ENCODE measurements at regions not wholly inside any gene's neighbourhood (a gene's known extent, or its start where the extent isn't known, plus 50 kb on each side); places are given as distances from the start of the nearest gene placed in this dataset.

DNA sequence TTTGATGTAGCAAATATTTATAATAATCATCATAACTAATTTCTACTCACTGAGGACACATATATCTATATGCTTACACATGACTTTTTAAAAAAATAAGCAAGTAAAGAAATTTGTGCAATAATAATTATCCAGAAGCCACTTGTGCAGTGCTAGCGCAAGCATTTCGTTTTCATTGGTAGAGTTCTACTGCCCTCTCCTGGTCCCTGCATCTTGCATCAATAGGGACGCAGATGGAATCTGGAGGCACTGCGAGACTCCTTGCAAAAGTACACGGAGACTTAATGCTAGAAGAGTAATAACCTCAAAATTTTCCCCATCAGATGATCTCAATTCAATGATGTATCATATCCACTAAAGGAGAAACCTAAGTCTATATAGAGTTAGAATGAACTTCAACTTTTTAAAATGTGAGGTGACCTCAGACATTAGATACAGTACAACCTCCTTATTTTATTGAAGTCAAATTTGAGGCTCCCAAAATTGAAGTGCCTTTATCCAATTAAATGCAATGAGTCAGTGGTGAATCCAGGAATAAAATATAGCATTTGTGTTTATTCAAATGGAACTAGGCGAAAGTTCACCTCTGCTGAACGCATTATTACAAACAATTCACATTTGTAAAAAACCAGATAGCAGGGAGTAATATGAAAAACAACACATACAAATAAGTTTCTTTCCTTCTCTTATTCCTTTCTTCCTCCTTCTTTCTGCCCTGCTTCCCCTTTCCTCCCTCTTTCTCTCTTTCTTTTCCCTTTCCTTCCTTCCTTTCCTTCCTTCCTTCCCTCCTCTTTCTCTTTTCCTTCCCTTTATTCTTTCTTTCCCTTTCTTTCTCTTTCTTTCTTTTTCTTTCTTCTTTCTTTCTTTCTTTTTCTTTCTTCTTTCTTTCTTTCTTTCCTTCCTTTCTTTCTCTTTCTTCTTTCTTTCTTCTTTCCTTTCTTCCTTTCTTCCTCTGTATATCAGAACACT, 450.0 kb downstream of the ANKRD50 start:
- TF ChIP-seq, protein P1, sequence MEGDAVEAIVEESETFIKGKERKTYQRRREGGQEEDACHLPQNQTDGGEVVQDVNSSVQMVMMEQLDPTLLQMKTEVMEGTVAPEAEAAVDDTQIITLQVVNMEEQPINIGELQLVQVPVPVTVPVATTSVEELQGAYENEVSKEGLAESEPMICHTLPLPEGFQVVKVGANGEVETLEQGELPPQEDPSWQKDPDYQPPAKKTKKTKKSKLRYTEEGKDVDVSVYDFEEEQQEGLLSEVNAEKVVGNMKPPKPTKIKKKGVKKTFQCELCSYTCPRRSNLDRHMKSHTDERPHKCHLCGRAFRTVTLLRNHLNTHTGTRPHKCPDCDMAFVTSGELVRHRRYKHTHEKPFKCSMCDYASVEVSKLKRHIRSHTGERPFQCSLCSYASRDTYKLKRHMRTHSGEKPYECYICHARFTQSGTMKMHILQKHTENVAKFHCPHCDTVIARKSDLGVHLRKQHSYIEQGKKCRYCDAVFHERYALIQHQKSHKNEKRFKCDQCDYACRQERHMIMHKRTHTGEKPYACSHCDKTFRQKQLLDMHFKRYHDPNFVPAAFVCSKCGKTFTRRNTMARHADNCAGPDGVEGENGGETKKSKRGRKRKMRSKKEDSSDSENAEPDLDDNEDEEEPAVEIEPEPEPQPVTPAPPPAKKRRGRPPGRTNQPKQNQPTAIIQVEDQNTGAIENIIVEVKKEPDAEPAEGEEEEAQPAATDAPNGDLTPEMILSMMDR (IDR thresholded peaks at IDR 0.05): peak; percentile 71 to 83 (median 78)
- no peak for TF ChIP-seq POLR2A (IDR thresholded peaks at IDR 0.05)
